Muscle of back (tissue), 3 donors: ENCODE measurements at regions not wholly inside any gene's neighbourhood (a gene's known extent, or its start where the extent isn't known, plus 50 kb on each side); places are given as distances from the start of the nearest gene placed in this dataset.

Experiments
- DNase-seq, 3 donors: peaks; one replicate each; pipeline versions ENCODE4 v3.0.0 to v3.0.0-alpha.2; 2013

DNA sequence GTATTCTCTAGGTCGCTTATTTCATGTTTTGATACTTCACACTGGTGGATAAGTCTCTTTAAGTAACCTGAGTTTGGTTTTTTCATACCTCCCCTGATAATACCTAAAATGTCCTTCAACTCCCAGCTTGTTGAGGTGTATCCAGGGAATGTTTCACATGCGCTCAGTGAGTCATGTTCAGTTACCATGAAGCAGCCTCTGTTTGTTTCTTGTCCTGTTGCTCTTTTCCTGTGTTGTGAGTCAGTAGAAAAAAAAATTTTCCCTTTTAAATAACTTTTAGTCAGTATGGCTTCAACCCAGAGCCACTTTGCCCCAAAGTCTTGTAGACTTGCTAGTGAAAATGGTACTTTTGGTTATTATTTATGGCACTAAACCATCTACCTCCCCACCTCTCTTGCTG lies 278.4 kb upstream of the ZPLD1 start:
- peak in 1 of 3 donors; percentile 34 for DNase-seq

DNA sequence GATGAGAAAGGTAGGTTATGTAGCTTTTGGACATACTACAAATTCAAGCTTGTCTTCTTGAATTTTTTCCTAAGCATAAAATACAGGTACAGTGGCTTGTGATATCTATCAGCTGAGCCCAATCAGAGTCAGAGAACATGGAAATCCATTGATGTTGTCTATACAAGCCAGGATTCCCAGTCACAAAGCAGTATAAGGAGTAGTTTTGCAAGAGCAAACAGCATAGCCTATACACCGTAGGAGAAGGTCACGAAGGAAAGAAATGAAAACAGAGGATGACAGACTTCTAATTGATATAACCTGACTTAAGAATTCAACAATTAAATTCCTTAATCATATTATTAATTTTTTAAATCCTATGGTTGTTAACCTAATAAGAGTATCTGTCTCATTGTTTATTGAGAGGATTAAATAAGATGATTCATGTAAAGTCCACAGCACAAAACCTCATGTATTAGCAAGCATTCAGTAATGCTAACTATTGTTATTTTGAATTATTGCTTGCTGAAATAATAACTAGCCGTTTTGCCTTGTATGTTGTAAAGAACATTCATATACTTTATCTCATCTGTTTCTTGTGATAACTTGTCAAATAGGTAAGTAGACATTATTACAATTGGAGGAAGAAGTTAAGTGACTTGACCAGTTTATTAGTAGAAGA lies 276.6 kb upstream of the ZPLD1 start:
- DNase-seq: no peak

DNA sequence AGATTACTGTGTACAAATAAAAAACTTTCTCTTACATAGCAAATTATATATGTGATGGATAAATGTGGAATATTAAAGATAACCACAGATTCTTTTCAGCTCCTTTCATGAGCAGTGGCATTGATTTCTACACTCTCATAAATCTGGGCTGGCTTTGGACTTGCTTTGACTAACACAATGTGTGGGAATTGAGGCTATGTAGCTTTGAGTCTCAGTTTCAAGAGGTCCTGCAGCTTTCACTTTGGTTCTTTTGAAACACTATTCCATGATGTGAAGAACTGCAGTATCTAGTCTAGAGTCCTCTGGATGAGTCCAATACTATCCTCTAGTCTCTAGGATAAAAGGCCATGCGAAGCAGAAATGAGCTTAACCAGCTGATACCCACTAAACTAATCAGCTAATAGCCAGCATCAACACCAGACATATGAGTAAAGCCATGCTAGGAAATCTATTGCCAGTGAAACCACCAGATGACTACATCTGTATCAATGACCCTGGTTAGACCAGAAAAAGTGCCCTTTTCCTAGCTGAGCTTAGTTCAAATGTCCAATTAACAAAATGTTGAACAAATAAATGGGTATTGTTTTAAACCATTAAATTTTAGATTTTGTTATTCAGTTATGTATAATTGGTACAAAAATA lies 274.9 kb upstream of the ZPLD1 start:
- DNase-seq: no peak

DNA sequence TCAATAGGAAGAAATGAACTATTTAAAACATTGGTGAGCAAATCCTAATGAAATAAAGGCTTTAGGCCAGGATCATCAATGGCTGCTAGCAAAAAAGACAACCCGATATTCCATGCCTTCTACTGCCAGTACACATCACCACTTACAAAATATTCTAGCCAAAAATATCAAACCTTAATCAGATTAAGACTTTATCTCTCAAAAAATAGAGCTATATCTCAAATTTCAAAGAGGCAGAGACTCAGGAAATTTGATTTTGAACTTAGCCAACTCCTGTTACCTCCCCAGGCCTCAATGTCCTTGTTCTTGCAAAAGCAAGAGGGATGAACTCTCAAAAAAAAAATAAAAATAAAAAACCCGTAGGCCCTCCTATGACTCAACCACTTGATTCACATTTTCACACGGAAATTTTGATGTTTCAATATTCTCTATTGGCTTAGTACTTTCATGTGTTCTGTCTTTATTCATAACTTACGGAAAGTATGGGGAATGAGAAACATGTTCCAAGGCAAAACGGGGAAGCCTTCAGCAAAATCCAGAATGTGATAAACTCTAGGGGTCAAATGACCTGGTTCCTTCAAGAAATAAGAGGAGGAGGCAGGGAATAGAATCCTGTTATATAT lies 273.3 kb upstream of the ZPLD1 start:
- no peak for DNase-seq

DNA sequence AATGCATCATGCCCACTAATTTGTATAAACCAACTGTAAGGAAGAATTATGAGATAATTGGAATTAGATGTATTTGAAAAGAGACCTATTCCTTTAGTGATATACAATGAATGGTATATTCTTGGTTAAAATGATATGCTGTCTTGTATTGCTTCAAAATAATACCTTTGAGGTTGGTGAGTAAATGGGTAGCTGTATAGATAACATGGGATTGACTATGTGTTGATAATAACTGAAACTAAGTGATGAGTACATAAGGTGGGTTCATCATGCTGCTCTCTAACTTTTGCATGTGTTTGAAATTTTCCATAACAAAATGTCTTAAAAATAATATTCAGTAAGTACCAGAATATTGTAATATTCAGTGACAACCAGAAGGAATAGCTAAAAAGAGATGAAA lies 272.6 kb upstream of the ZPLD1 start:
- no peak for DNase-seq

DNA sequence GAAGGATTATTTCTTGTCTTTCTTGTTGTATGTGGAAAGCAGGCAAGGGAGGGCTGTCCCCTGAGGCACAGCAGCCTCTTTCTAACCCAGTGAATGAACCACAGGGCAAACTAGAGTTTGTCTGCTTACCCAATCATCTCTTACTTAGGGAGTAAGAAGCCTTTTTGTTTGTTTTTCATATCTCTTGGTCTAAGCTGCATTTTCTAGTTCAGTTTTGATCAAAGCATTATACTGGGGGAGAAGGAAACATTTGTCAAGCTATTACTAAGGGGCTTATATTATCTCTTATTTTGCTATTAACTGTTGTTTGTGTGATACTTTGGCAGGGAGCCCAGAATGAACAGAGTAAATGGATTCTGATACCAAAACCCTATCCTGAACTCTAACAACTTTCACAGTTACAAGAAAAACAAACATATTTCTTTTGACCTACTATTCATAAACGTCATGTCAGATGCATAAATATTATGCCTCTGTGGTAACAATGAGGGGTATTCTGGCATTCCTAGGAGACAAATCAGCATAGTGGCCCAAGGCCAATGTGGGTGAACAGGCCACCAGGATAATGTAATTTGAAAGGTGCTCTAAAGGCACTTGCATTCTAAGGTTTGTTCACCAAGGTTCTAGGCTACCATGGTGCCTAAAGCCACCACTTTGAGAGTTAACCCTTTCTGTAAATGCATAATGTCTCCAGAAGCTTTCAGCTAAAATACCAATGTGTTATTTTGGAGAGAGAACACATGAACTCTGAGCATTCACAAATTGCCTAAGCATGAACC lies 271.6 kb upstream of the ZPLD1 start:
- DNase-seq: peak in 2 of 3 donors; percentile 19 to 29

DNA sequence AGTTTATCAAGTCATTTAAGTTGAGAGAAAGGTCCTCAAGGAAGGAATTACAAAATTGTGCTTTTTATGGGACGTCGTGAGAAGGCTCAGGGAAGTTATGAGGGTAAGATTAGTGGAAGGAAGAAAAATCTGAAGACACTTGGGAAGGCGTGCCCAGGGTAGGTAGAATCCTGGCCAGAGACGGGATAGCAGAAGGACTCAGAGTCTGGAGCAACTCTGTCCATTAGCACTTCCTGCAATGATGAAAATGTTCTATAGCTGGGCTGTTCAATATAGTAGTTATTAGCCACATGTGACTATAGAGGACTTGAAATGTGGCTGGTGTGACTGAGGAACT lies 271.0 kb upstream of the ZPLD1 start:
- no peak for DNase-seq

DNA sequence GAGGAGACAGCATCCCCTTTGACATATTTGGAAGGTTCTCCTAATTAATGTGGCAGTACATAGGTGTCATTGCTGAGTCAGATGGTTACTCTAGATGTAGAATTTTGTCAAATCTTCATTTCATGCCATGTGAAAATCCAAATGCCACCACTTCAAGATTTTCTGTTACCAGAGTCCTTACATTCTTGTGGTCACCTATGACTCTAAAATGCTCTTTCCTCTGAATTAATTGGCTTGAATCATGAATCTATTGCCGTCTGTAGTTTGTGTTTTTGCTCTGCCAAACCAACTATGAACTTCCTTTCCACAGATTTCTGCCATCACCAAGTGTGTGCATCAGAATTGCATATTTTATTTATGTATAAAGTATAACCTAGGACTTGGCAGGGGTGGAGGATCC lies 269.4 kb upstream of the ZPLD1 start:
- no peak for DNase-seq

DNA sequence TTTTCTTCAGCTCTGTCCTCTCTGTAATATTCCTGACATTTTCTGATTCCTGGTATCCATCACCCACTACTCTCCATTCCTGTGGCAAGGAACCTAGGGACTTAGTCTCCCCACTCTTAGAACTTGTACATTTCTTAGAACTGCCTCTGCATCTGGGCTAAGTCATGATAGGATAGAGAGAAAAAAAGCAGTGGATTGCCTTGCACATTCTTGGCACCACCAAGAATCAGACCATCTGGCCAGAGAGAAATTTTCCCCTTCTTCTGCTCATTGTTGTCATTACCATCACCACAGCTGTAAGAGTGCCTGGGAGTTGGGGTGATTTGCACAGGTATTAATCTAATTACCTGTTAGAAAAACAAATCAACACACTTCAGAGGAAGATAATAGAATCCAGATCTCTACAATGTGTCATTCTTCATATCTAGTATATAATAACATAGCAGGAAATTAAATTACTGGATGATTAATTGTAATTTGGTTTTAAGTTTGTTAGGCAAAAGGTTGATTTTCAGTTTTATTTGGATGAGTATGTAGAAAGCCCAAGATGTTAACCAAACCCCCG lies 264.8 kb upstream of the ZPLD1 start:
- no peak for DNase-seq

DNA sequence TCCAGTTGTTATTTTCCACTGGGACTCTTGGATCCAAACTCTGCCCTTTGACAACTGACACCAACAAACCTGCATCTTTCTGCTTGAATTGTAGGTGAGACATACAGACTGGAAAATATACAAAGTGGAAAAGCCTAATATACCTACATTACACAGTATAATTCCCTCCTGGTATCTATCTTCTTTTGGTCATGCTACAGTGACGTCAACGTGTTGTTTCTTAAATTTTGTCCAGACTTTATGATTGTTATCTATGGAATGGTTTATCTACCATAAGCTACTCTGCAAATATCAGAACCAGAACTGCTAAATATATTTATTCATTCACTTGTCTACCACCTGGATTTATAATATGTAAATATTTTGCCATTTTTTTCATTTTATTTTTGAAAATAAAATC lies 264.3 kb upstream of the ZPLD1 start:
- no peak for DNase-seq

DNA sequence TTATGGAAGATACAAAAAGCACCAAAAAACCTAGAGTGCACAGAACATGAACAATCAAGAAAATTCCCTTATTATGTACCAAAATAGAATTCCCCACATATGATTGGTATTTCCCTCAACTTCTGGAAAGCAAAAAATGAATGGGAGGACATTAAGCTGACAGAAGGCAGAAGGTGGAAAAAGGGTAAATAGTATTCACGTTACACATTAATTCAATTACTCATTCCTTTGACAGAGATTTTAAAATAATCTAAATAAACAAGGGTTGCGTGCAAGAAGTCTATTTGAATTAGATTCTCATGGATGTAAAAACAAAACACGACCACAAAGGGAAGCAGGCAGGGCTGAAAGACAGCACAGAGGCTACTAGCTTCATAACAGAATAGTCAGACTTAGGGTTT lies 260.5 kb upstream of the ZPLD1 start:
- no peak for DNase-seq

DNA sequence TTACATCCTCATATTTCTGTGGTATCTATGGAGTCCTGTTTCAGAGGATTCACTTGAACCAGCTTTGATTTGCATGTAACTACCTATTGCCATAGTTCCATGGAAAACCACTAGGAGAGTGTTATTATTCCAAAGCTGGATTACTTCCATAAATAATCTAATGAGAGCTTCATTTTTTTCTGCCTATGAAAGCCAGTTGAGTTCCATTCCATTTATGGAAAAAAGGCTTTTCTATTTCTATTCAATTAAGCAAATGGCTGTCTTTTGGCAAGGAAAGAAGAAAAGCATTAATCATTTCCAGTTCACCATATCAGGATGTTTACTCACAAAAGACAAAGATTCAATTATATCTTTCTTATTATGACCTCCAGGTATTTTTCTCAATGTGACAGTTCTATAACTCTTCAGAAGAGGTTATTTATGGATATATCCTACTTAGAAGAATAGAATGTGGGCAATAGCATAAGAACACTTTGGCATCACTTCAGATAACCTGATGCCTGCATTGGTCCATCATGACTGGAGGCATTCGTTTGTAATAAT lies 259.9 kb upstream of the ZPLD1 start:
- DNase-seq: no peak

DNA sequence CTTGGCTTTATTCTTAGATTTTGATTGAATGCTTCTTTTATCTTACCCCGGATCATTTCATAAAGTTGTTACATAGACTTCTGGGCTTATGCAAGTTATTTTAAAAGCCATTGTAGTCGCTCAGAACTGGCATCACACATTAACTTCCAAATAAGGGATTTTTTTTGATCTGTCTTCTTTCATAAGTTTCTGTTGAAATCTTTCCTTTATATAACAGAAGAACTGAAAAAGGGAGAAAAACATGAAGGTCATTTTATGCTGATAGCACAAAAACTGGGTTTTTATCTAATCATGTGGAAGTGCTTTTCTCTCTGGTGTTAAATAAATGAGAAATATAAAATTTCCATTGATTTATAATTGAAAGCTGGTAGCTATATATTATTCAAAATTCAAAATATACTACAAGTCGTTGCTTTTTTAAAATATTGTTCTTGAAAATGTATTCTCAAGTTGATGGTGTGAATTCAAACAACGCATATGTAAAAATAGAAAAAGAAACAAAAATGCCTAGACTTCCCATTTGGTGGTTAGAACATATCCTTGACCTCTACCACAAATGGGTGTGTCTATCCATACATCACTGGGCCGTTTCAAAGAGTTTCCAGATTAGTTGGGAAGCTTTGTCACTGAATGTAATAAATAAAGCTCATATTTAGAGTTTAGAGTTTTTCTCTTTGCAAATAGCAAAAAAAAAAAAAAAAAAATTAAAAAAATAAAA lies 258.3 kb upstream of the ZPLD1 start:
- DNase-seq: no peak

DNA sequence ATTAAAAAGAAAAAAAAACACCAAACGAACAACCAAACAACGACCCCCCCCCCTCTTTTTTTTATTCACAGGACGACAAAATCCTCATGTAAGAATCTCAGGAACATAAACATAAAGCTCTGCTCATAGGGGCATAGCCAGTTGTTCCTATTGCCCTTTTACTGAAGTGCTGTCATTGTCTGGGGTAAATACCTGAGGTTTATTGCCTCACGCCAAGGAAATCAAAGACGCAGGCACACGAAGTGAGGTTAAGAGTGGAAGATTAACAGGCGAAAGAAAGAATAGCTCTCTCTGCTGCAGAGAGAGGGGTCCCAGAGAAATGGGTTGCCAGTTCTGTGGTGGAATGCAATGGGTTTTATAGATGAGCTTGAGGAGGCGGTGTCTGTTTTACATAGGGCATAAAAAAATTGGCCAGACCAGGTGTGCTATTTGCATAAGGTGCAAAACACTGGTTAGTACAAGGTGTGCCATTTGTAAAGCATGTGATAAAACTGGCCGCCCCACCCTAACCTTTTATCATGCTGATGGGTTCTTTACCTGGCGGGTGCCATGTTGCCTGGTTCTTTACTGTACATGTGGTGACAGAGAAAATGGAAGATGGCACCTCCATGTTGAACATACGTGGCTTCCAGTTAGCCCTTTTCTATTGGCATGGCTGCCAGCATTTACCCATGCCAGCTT lies 257.6 kb upstream of the ZPLD1 start:
- DNase-seq: no peak

DNA sequence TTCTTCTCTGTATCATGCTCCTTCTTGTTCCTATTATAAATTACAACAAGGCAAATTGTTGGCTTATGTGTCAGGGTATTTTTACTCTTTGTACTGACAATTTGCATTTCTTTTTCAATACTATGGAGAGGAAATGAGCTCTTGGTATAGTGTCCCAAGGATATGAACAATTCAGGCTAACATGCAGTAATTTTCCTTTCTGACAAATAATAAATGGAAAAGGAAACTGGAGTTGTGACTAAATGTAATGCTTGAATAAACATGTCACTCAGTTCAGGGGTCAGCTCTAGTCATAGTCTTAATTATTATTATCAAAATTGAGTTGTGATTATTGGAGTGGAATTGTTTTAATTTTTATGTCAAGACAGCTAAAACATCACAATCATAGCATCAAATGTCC lies 256.0 kb upstream of the ZPLD1 start:
- DNase-seq: no peak

DNA sequence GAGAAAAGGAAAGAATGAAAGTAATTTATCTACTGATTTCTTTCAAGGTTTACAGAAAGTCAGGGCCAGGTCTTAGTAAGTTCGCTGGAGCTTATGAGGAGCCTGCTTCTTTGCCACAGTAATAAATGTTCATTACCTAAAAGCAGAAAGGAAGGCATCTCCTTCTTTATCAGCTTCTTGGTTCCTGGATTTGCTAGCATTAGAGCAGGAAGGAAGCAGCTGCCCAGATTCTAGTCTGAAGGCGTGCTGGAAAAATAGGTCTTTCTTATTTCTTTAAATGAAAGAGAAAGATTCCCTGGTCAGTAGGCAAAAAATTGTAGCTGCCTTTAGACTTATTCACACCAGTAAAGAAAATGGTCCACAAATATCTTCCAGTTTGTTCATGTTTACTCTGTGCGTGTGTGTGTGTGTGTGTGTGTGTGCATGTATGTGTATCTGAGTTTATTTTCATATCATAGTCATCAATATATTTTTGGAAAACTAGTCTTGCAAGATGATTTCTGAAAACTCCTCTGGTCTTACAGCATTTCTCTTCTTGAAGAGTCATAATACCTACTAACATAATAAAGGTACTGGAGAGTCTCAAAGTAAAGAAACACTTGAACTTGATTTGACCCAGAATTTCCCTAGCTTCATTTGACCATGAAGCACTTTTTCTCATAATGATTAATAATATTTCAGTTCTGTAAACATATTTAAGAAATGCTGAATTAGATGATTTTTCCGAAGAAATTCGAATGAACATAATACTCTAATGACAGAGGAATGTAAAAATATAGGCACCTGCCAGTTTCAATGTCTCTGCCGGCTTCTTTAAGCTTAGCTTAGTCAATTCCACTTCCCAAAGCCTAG lies 255.3 kb upstream of the ZPLD1 start:
- DNase-seq: peak in 2 of 3 donors; percentile 7 to 25

DNA sequence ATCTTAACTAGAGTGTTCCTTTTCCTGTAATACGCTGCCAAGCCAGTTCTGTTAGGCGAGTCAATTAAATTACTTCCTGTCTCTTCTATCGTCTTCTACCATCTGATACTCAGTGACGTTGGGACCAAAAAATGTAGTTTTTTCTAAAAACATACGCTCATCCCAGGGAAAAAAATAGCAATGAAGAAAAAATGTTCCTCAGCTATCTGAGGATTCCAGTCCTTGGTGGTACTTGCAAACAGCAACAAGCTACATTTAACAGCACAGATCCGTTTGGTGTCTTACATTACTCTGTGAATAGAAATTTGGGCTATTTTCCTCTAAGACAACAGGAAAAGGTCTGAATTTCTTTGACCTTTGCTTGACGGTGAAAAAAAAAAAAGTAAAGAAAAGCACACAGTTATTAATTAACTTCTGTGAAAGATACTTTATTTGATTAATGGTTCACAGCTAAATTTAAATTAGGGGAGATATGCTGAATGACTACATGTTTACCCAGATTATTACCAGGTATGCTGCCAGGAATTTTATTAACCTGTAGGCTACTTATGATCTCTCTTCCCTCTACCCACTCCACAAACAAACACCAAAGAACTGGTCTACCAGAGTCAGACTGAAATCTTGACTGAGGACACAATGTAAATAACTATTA lies 254.4 kb upstream of the ZPLD1 start:
- DNase-seq: peak; percentile 47 to 88 (median 72)

DNA sequence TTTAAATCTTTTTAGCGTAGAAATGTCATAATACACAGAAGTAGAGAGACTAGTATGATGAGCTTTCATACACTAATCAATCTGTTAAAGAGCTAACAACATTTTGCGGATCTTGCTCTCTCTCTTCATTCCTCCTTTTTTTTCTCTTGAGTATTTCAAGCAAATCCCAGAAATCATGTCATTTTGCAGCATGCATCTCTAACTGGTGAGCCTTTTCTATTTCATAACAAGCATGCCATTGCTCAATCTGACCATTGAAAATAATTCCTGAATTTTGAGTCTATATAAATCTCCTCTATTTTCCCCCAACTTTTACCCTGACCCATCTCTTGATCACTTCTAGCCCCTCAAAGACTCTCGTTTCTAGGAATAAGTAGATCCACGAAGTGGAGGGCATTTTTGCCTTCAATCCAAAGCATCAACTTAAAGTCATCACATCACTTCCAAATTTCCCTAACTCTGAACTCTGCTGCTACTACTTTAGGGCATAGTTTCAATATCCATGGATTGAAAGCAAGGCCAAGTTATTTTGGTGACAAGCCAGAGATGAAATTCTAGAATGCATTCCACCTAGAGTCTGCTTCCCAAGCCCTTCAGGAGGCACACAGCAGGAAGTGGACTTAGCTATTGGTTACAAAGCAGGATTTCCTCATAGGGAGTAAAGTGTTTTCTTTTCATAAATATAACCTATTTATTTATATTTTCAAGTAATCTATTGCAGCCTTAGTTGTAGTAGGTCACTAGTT lies 253.5 kb upstream of the ZPLD1 start:
- peak; percentile 27 to 61 (median 40) for DNase-seq

DNA sequence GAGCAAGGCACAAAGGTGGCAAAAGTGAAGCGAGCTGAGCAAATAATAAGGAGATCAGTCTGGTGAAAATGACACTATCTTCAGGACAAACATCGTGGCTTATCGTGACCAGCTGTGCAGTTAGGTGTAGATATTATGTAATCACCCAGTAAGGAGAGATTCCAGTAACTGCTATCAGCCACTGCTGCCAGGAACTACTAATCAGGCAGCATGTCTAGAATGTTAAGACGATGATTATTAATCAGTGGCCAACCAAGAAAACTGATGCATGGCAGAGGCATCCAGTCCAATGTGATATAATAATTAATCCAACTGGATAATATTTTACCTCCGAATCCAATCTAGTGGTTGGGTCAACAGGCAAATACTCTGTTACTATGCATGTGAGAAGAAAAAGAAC lies 252.7 kb upstream of the ZPLD1 start:
- no peak for DNase-seq
